Midbrain (tissue), 1 donor: ENCODE measurements at regions not wholly inside any gene's neighbourhood (a gene's known extent, or its start where the extent isn't known, plus 50 kb on each side); places are given as distances from the start of the nearest gene placed in this dataset.
"Not testable (repeated sequence)": the region's sequence is repeated elsewhere in the genome, so short reads cannot be mapped to it uniquely, and the experiment has no call there.

Experiments
- DNase-seq: peaks from one replicate; lab custom pipeline; 2025; lab: John Stamatoyannopoulos, UW

- DNase-seq = no peak
Measured at GRCh38 chr13:71303144-71303543, 563.9 kb downstream of the DACH1 start.

DNA sequence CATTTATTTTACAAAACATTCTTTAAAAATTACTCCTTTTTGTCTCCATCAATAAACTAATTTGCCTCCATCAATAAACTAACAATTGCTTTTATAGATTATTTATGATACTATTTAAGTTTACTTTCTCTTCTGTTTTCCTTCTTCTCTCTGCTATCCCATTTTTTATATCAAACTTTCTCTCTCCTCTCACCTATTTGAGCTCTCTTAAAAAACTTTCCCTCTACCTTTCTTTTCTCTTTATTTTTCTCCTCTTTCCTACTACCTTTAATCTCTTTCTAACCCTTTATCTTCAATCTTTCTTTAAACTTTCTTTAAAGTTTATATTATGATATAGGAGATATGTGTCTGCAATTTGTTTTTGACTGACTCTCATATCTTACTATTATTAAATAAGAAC is 566.4 kb downstream of the DACH1 start:
- DNase-seq = no peak

GRCh38 chr13:71291842-71292146 is 575.2 kb downstream of the DACH1 start:
- DNase-seq = no peak

DNA sequence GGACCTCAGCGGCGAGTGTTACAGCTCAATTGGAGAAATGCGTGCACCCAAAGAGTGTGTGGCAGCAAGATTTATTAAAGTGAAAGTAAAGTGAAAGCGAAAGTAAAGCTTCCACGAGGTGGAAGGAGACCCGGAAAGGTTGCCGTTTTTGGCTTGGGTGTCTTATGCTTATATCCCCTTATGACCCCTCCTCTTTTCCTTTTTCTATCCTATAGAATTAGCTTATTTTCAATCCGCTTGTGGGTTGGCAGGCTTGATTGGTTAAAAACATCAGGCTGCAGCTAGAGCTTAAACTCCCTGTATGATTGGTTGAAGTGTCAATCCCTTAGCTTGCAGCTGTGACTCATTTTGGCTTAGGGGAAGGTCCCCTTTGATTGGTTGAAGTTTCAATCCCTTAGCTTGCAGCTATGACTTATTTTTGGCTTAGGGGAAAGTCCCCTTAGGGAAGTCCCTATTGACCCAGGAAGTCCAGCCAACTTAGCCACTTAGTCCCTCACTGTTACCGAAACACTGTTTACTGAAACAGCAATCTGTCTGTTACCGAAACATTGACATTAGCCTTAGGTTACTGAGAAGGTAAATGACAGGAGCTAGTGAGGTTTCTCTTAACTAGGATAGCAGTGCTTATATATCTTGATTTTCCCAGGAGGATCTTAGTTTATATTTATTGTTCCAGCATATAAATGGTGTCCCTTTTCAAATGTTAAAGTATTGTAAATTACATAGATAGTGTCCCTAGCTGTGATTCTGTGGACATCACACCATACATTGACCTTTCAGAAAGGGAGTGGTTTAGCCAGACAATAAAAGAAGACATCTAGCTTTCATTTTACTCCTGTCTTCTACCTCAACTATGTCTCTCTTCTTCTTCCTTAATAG is 575.8 kb downstream of the DACH1 start:
- no peak for DNase-seq

DNA sequence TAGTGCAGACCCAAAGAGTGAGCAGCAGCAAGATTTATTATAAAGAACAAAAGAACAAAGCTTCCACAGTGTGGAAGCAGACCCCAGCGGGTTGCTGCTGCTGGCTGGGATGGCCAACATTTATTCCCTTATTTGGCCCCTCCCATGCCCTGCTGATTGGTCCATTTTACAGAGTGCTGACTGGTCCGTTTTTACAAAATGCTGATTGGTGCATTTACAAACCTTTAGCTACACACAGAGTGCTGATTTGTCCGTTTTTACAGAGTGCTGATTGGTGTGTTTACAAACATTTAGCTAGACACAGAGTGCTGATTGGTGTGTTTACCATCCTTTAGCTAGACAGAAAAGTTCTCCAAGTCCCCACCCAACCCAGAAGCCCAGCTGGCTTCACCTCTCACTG is 577.0 kb downstream of the DACH1 start:
- not testable (repeated sequence) for DNase-seq

DNA sequence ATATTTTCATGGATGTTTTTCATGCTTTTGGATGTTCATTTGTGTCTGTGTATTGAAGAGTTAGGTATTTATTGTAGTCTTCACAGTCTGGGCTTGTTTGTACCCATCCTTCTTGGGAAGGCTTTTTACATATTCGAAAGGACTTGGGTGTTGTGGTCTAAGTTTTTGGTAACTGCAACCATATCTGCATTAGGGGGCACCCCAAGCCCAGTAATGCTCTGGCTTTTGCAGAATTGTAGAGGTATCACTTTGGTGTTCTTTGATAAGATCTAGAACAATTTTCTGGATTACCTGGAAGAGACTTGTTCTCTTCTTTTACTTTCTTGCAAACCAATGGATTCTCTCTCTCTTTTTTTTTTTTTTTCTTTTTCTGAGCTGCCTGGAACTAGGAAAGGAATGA is 581.3 kb downstream of the DACH1 start:
- DNase-seq = no peak

DNA sequence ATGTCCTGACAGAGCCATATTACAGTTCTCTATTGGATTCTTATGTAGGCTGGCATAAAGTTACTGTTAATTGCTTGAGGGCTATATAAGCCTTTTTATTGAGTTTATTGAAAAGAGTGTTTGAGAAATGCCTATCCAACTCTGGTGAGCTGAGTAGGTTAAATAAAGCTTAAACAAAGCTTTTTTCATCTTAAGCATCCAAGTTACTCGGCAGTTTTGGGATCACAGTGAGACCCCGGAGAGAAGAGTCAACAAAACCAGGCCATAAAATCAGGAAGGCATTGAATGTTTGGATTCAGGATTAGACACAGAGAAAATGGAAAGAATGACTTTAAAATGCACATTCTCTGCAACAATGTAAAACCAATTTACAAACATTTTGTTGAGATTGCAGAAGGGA is 588.5 kb downstream of the DACH1 start:
- DNase-seq = no peak

- no peak for DNase-seq
Measured at GRCh38 chr13:71274923-71275608, 591.9 kb downstream of the DACH1 start.

DNA sequence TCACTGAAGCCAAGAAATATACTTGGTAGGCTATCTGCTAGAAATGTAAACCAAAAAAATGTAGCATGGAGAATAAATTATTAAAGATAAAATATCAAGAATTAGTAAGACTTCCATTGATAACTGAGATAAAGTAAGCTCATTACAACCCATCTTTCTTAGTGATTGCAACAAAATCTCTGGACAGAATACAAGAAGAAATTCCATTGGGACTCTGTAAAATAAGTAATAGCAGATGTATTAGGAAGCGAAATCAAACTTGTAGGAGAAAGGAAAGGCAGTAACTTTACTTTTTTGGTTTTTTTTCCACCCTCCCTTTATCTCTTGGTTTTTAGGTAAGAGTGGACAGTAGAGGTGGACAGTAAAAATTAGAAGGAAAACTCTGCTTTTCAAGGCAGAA is 605.7 kb downstream of the DACH1 start:
- no peak for DNase-seq

- no peak for DNase-seq
Measured at GRCh38 chr13:71260246-71260645, 606.8 kb downstream of the DACH1 start.

DNA sequence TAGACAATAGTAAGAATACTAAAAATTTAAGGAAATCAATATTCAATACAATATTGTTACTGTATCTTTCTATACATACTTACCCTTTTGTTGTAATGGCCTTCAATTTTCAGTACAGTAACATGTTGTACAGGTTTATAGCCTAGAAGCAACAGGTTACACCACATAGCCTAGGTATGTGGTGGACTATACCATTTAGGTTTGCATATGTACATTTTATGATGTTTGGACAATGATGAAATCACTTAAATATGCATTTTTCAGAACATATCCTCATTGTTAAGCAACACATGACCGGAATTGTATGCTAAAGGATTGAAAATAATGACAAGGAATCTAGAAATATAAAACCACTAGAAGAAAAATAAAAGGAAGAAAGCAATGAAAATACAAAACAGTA is 611.4 kb downstream of the DACH1 start:
- no peak for DNase-seq

DNA sequence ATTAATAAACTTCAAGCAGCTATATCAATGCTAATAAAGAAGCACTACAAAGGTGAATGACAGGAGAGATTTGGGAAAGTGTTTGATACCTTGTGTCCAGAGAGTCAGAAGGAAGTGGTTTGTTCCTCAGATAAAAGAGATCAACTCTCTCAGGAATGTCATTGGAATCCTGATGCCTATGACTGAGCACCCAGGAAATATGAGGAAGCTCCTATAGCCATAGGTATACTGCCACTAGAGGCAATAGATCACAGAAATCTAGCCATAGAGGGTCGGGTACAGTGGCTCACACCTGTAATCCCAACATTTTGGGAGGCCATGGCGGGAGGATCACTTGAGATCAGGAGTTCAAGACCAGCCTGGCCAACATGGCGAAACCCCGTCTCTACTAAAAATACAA is 612.6 kb downstream of the DACH1 start:
- no peak for DNase-seq

DNA sequence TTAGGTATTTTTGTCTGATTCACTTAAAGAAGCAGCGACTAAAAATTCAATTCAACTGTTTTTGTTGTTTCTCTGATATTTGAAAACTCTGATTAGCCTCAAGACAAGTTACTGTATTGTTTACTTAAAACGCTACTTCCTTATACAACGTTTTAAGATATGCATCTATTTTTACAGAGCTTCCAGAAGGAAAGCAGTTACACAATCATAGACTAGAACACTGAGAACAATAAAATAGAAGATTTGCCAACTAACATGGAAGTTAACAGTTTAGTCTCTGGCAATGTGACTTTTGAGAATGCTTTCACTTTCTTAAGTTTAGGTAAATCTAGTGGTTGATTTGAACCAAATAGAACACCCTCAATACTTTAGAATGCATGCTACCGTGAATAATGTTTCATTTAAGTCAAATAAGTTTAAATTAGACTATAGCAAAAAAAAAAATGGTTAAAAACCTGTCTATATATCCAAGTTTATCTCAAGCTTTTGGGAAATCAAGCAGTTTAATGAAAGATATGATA is 614.8 kb downstream of the DACH1 start:
- DNase-seq = no peak

GRCh38 chr13:71251292-71251951 is 615.6 kb downstream of the DACH1 start:
- no peak for DNase-seq

GRCh38 chr13:71249011-71249410 is 618.0 kb downstream of the DACH1 start:
- DNase-seq = no peak

- no peak for DNase-seq
Measured at GRCh38 chr13:71244161-71244560, 622.8 kb downstream of the DACH1 start.

DNA sequence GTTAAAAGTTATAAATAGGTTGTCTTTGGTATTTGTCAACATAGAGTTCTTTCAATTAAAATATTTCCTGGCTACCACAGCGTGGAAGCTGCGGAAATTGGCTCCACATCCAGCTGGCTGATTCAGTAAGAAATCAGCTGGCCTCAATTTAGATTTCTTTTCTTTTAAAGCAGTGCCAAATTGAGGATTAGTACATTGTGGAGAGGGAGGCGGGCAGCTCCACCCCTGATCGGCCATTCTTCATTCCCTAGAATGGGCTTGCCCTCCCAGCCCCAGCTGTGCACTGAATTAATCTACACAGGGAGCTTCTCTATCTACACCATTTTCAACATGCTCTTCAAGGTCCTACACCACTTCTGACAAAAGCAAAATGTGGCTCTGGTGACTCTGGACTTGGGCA is 624.8 kb downstream of the DACH1 start:
- no peak for DNase-seq

GRCh38 chr13:71240911-71241310 is 626.1 kb downstream of the DACH1 start:
- DNase-seq = no peak

DNA sequence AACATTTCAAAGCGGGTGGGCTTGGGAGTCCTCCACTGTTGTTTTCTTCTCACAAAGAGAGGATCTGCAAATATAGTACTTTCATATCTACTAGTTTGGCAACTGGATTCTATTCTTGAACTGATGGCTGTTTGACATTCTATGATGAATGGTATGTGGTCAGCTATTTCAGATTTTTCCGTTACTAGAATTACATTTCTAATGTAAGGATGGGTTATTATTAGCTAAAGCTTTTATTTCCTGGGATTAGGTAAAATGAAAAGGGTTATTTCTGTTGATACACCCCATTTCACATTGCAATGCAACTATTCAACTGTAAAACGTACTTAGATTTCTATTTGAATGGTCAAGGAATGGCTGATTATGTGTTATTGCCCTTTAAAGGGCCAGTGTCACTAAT is 629.7 kb downstream of the DACH1 start:
- DNase-seq = no peak

DNA sequence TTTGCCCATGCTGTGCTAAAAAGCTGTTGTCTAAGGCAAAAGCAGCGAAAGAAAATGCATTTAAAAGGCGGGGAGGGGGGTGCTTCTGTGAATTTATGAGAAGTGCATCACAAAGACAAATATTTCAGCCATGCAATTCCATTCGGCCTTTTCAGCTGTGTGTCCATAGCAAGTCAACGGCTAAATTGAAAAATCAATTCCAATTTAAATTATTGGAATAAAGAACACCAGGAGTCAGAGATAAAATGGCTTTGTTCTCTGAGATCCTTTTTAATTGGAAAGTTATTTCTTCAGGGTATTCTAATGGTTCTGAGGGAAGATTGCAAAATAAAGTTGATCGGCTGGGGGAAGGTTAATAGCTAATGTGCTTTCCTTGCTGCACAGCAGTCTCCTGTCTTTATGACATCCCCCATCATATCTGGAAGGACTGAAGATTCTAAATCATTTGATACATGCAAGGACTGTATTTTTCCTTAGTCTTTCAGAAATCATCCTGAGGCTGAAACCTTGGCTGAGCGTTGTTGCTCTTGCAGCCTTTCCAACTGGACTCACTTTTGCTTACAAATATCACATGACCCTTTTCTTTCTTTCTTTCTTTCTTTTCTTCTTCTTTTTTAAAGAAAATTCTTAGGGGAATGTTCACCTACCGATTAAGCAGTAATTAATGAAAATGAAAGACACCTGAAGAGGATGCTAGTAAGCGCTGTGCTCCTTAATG is 647.1 kb downstream of the DACH1 start:
- DNase-seq = no peak

GRCh38 chr13:71218960-71219359 is 648.0 kb downstream of the DACH1 start:
- DNase-seq = no peak

GRCh38 chr13:71217827-71218226 is 649.2 kb downstream of the DACH1 start:
- DNase-seq = no peak
